Left ventricle myocardium inferior (tissue), 1 donor: ENCODE measurements at regions not wholly inside any gene's neighbourhood (a gene's known extent, or its start where the extent isn't known, plus 50 kb on each side); places are given as distances from the start of the nearest gene placed in this dataset.

Experiments
- DNase-seq: peaks from one replicate; pipeline ENCODE4 v3.0.0-alpha.2; 2020
- H3K27ac ChIP-seq: fragments of 200-600 bp; replicated peaks from 2 replicates; pipeline ENCODE4 v1.8.0; 2021
- H3K27me3 ChIP-seq: fragments of 200-600 bp; 2 replicates; pipeline ENCODE4 v1.8.0; 2021; ENCODE audit warnings: low read depth
- H3K36me3 ChIP-seq: fragments of 200-600 bp; 2 replicates; pipeline ENCODE4 v1.8.0; 2021
- H3K4me1 ChIP-seq: fragments of 200-600 bp; 2 replicates; pipeline ENCODE4 v1.8.0; 2021
- H3K4me3 ChIP-seq: fragments of 200-600 bp; 2 replicates; pipeline ENCODE4 v1.8.0; 2021; ENCODE audit warnings: mild to moderate bottlenecking, moderate library complexity
- H3K9me3 ChIP-seq: fragments of 200-600 bp; replicated peaks from 2 replicates; pipeline ENCODE4 v1.8.0; 2021
- intact Hi-C: fragments of 100-400 bp; cut with micrococcal nuclease; formaldehyde crosslinking; loops from one replicate; pipeline ENCODE4 v1.11.0; 2022
- TF ChIP-seq, protein P1 (sequence below): fragments of 200-600 bp; IDR thresholded peaks from 2 replicates; pipeline ENCODE4 v1.8.0; 2021; ENCODE audit warnings: antibody characterized with exemption, mild to moderate bottlenecking, borderline replicate concordance
- donor health status: DM: no; HTN: yes; CAD: no; lungs with severe emphysema.

GRCh38 chr10:123259081-123259480 is 104.9 kb downstream of the BUB3 start:
- Histone ChIP-seq H3K4me3 (no peak overlapping the region), H3K27me3 (no peaks in the 10 kb centered on the region), H3K4me1 (no peaks in the 10 kb centered on the region), H3K27ac (no peak overlapping the region), H3K36me3 (no peaks in the 10 kb centered on the region), H3K9me3 (no peaks in the 10 kb centered on the region)
- TF ChIP-seq, protein P1, sequence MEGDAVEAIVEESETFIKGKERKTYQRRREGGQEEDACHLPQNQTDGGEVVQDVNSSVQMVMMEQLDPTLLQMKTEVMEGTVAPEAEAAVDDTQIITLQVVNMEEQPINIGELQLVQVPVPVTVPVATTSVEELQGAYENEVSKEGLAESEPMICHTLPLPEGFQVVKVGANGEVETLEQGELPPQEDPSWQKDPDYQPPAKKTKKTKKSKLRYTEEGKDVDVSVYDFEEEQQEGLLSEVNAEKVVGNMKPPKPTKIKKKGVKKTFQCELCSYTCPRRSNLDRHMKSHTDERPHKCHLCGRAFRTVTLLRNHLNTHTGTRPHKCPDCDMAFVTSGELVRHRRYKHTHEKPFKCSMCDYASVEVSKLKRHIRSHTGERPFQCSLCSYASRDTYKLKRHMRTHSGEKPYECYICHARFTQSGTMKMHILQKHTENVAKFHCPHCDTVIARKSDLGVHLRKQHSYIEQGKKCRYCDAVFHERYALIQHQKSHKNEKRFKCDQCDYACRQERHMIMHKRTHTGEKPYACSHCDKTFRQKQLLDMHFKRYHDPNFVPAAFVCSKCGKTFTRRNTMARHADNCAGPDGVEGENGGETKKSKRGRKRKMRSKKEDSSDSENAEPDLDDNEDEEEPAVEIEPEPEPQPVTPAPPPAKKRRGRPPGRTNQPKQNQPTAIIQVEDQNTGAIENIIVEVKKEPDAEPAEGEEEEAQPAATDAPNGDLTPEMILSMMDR = no peak
- DNase-seq = no peak
- intact Hi-C loops = no loop called here

DNA sequence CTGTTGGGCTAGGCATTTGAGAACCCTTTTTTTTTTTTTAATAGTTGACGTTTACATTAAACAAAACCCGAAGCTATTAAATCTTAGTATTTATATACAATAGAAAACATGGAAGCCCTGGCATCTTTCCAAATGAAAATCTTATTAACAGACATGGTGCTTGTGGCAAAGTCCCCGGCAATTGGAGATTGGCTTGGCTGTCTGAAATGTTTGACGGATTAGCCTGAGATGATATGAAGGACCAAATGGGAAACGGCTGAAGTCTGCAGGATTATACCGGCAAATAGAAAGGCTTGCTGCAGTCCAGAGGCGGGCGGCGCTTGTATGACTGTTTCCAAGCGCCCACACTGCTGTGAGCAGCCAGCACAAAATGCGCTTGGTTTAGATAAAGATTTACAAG is 105.6 kb downstream of the BUB3 start:
- Histone ChIP-seq H3K4me1 (no peaks in the 10 kb centered on the region), H3K36me3 (no peaks in the 10 kb centered on the region), H3K27me3 (no peaks in the 10 kb centered on the region), H3K4me3 (no peak overlapping the region), H3K9me3 (no peaks in the 10 kb centered on the region), H3K27ac (no peak overlapping the region)
- DNase-seq = no peak
- TF ChIP-seq, protein P1 = no peak
- intact Hi-C loops = no loop called here

DNA sequence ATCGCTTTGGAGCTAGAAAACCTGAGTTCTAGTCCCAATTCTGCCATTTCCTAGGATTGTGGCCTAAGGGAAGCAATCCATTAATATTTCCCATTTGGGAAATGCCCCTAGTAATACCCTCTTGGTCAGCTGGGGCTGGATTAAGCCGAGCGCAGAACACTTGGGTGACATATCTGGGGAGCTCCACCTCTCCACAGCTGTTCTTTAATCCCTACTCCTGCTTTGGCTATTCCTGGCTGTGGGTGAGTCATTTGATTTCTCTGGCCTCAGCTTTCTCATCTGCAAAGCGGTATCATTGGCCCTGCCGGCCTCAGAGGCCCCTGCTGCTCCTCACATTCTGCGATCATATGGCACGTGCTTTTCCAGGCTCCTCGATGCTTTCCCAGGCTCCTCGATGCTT is 108.3 kb downstream of the BUB3 start:
- intact Hi-C loops = no loop called here

GRCh38 chr10:123266971-123267370 is 112.8 kb downstream of the BUB3 start:
- Histone ChIP-seq H3K36me3 (no peaks in the 10 kb centered on the region), H3K4me1 (no peaks in the 10 kb centered on the region), H3K4me3 (no peak overlapping the region), H3K9me3 (no peaks in the 10 kb centered on the region), H3K27me3 (no peaks in the 10 kb centered on the region), H3K27ac (no peak overlapping the region)
- DNase-seq = no peak
- intact Hi-C loops = no loop called here
- TF ChIP-seq, protein P1 = no peak

More for the DNA sequence above, 108.3 kb downstream of the BUB3 start:
- no peak for DNase-seq
- Histone ChIP-seq H3K27me3 (no peaks in the 10 kb centered on the region), H3K4me3 (no peak overlapping the region), H3K36me3 (no peaks in the 10 kb centered on the region), H3K4me1 (no peaks in the 10 kb centered on the region), H3K27ac (no peak overlapping the region), H3K9me3 (no peaks in the 10 kb centered on the region)
- TF ChIP-seq, protein P1 = no peak

DNA sequence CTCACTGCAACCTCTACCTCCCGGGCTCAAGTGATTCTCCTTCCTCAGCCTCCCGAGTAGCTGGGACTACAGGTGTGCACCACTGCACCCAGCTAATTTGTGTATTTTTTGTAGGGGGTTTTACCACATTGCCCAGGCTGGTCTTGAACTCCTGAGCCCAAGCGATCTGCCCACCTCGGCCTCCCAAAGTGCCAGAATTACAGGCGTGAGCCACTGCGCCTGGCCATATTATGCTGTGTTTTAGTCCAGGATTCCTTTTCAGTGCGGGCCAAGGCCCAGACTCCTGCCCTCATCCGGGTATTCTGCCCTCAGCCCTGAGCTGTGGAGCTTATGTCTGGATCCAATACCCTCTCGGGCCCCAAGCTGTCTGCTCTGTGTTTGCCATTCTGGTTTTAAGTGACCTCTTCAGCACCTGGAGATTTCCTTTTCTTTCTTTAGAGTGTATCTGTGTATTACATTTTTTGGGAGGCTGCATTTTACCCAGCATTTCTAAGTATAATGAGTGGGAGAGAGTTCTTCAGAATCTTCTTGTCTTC is 114.9 kb downstream of the BUB3 start:
- no peak overlapping the region for H3K4me3 ChIP-seq
- no peaks in the 10 kb centered on the region for H3K36me3 ChIP-seq
- intact Hi-C loops = no loop called here
- H3K4me1 ChIP-seq = no peaks in the 10 kb centered on the region
- no peak overlapping the region for H3K27ac ChIP-seq
- H3K27me3 ChIP-seq = peaks cover 18% of the 10 kb centered on the region
- H3K9me3 ChIP-seq = no peaks in the 10 kb centered on the region
- TF ChIP-seq, protein P1 = no peak
- DNase-seq = no peak
